ENCODE measurements at regions not wholly inside any gene's neighbourhood (a gene's known extent, or its start where the extent isn't known, plus 50 kb on each side); places are given as distances from the start of the nearest gene placed in this dataset.

- Histone ChIP-seq H3K4me3 (no peak overlapping the region), H3K27me3 (no peaks in the 10 kb centered on the region), H3K27ac (no peak overlapping the region), H3K36me3 (no peaks in the 10 kb centered on the region), H3K4me1 (no peaks in the 10 kb centered on the region), H3K9me3 (no peaks in the 10 kb centered on the region)
- TF ChIP-seq CTCF (IDR thresholded peaks at IDR 0.05) = no peak
- ATAC-seq = no peak
- DNase-seq = no peak
- intact Hi-C loops (cut with DNase I) = no loop called here
- FAIRE-seq = no peak
Measured at GRCh38 chr5:54672871-54673270, 155.3 kb downstream of the SNX18 start.

GRCh38 chr5:54671681-54672080, 154.1 kb downstream of the SNX18 start:
- no peak for DNase-seq
- no peak overlapping the region for H3K27ac ChIP-seq

GRCh38 chr5:54671111-54671531, 153.6 kb downstream of the SNX18 start:
- Histone ChIP-seq H3K36me3 (no peaks in the 10 kb centered on the region), H3K27me3 (no peaks in the 10 kb centered on the region), H3K4me3 (no peak overlapping the region), H3K4me1 (no peaks in the 10 kb centered on the region), H3K27ac (no peak overlapping the region), H3K9me3 (no peaks in the 10 kb centered on the region)
- FAIRE-seq = no peak
- intact Hi-C loops (cut with DNase I) = no loop called here
- peak in 3 of 4 donors; percentile 53 to 70 (median 59) for ATAC-seq
- DNase-seq = no peak
- no peak for TF ChIP-seq CTCF (IDR thresholded peaks at IDR 0.05)
- WGBS, 2 donors = 51 to 61% methylated on average over 4 of the region's 4 CpGs

More at GRCh38 chr5:54671681-54672080, 154.1 kb downstream of the SNX18 start:
- 62 to 79% methylated on average over 2 of the region's 2 CpGs for WGBS, 2 donors
- H3K4me3 ChIP-seq = no peak overlapping the region
- FAIRE-seq = no peak
- no peak for TF ChIP-seq CTCF (IDR thresholded peaks at IDR 0.05)
- no peaks in the 10 kb centered on the region for H3K27me3 ChIP-seq
- no peak for ATAC-seq
- intact Hi-C loops (cut with DNase I) = no loop called here
- no peaks in the 10 kb centered on the region for H3K9me3 ChIP-seq
- no peaks in the 10 kb centered on the region for H3K4me1 ChIP-seq
- no peaks in the 10 kb centered on the region for H3K36me3 ChIP-seq

- Histone ChIP-seq H3K36me3 (no peaks in the 10 kb centered on the region), H3K9me3 (no peaks in the 10 kb centered on the region), H3K27me3 (no peaks in the 10 kb centered on the region), H3K27ac (no peak overlapping the region), H3K4me3 (no peak overlapping the region), H3K4me1 (no peaks in the 10 kb centered on the region)
- no peak for DNase-seq
- intact Hi-C loops (cut with DNase I) = no loop called here
- no peak for TF ChIP-seq CTCF (IDR thresholded peaks at IDR 0.05)
- FAIRE-seq = no peak
- ATAC-seq = no peak
Measured at GRCh38 chr5:54670281-54670680, 152.7 kb downstream of the SNX18 start.

- intact Hi-C loops (cut with DNase I) = no loop called here
- Histone ChIP-seq H3K27me3 (no peaks in the 10 kb centered on the region), H3K4me3 (no peak overlapping the region), H3K27ac (no peak overlapping the region), H3K36me3 (no peaks in the 10 kb centered on the region), H3K9me3 (no peaks in the 10 kb centered on the region), H3K4me1 (no peaks in the 10 kb centered on the region)
- DNase-seq = no peak
- WGBS, 2 donors = 57 to 62% methylated on average over 1 of the region's 1 CpG
- no peak for TF ChIP-seq CTCF (IDR thresholded peaks at IDR 0.05)
- FAIRE-seq = no peak
- ATAC-seq = no peak
Measured at GRCh38 chr5:54669845-54670244, 152.3 kb downstream of the SNX18 start.

Measured in pancreas (tissue), 10 donors.